Parathyroid adenoma (tissue), 2 donors: ENCODE measurements at regions not wholly inside any gene's neighbourhood (a gene's known extent, or its start where the extent isn't known, plus 50 kb on each side); places are given as distances from the start of the nearest gene placed in this dataset.
"Not testable (repeated sequence)": the region's sequence is repeated elsewhere in the genome, so short reads cannot be mapped to it uniquely, and the experiment has no call there.

Source experiments
- H2AFZ ChIP-seq: fragments of 300-600 bp; sonication (generic); one replicate; pipeline ENCODE4 v1.7.0; 2017; ENCODE audit warnings: antibody characterized with exemption, mild to moderate bottlenecking
- H3K27ac ChIP-seq: fragments of 300-600 bp; sonication (generic); one replicate; pipeline ENCODE4 v1.7.0; 2017
- H3K27me3 ChIP-seq: fragments of 300-600 bp; sonication (generic); one replicate; pipeline ENCODE4 v1.7.0; 2017; ENCODE audit warnings: low read length; ENCODE audit not compliant: control insufficient read depth, insufficient read depth
- H3K36me3 ChIP-seq: fragments of 300-600 bp; sonication (generic); one replicate; pipeline ENCODE4 v1.7.0; 2017; ENCODE audit warnings: low read length; ENCODE audit not compliant: control insufficient read depth, insufficient read depth
- H3K4me1 ChIP-seq: fragments of 300-600 bp; sonication (generic); one replicate; pipeline ENCODE4 v1.7.0; 2017; ENCODE audit warnings: control low read depth
- H3K4me2 ChIP-seq: fragments of 300-600 bp; sonication (generic); one replicate; pipeline ENCODE4 v1.7.0; 2017; ENCODE audit warnings: low read length
- H3K4me3 ChIP-seq: fragments of 300-600 bp; sonication (generic); one replicate; pipeline ENCODE4 v1.7.0; 2017; ENCODE audit warnings: low read depth, low read length
- H3K79me2 ChIP-seq: fragments of 300-600 bp; sonication (generic); one replicate; pipeline ENCODE4 v1.7.0; 2017; ENCODE audit warnings: control low read depth
- H3K9ac ChIP-seq: fragments of 300-600 bp; sonication (generic); one replicate; pipeline ENCODE4 v1.7.0; 2017; ENCODE audit warnings: mild to moderate bottlenecking
- H3K9me3 ChIP-seq: fragments of 300-600 bp; sonication (generic); one replicate; pipeline ENCODE4 v1.7.0; 2017; ENCODE audit warnings: low read length; ENCODE audit not compliant: control insufficient read depth
- CTCF ChIP-seq: fragments of 300-600 bp; sonication (generic); IDR thresholded peaks from one replicate; pipeline ENCODE4 v1.7.0; 2017; ENCODE audit warnings: antibody characterized with exemption, mild to moderate bottlenecking
- donor health status: primary hyperparathyroidism.

- H3K4me1 ChIP-seq, result no peaks in the 10 kb centered on the region
- H3K4me3 ChIP-seq, result no peak overlapping the region
- H3K9me3 ChIP-seq, result no peaks in the 10 kb centered on the region
- no peak overlapping the region for H3K9ac ChIP-seq
- H3K4me2 ChIP-seq, result no peak overlapping the region
- H2AFZ ChIP-seq, result no peak overlapping the region
- H3K36me3 ChIP-seq, result no peaks in the 10 kb centered on the region
- no peak for TF ChIP-seq CTCF
- no peak overlapping the region for H3K27ac ChIP-seq
- no peaks in the 10 kb centered on the region for H3K27me3 ChIP-seq
- no peaks in the 10 kb centered on the region for H3K79me2 ChIP-seq
Observed at GRCh38 chr2:186181625-186182024, 304.4 kb upstream of the ZC3H15 start.

- H3K36me3 ChIP-seq, H3K79me2 ChIP-seq, H3K4me2 ChIP-seq, H3K4me3 ChIP-seq, H2AFZ ChIP-seq, H3K27me3 ChIP-seq, H3K9ac ChIP-seq, H3K9me3 ChIP-seq, H3K27ac ChIP-seq, H3K4me1 ChIP-seq: not testable (repeated sequence)
Observed at GRCh38 chr2:186182366-186182765, 303.7 kb upstream of the ZC3H15 start.

- H3K4me1 ChIP-seq, result no peaks in the 10 kb centered on the region
- H3K9ac ChIP-seq, result no peak overlapping the region
- H3K27ac ChIP-seq, result no peak overlapping the region
- H3K36me3 ChIP-seq, result no peaks in the 10 kb centered on the region
- H3K79me2 ChIP-seq, result no peaks in the 10 kb centered on the region
- no peak overlapping the region for H3K4me2 ChIP-seq
- no peak overlapping the region for H3K4me3 ChIP-seq
- no peaks in the 10 kb centered on the region for H3K9me3 ChIP-seq
- H3K27me3 ChIP-seq, result no peaks in the 10 kb centered on the region
- no peak overlapping the region for H2AFZ ChIP-seq
- no peak for TF ChIP-seq CTCF
Observed at GRCh38 chr2:186183406-186183805, 302.7 kb upstream of the ZC3H15 start.

GRCh38 chr2:186187854-186188253, 298.2 kb upstream of the ZC3H15 start:
- no peaks in the 10 kb centered on the region for H3K27me3 ChIP-seq
- no peak overlapping the region for H3K9ac ChIP-seq
- TF ChIP-seq CTCF, result no peak
- no peak overlapping the region for H3K27ac ChIP-seq
- H3K4me3 ChIP-seq, result no peak overlapping the region
- H3K4me1 ChIP-seq, result peaks cover under 1% of the 10 kb centered on the region
- H2AFZ ChIP-seq, result no peak overlapping the region
- no peaks in the 10 kb centered on the region for H3K9me3 ChIP-seq
- H3K36me3 ChIP-seq, result no peaks in the 10 kb centered on the region
- H3K79me2 ChIP-seq, result no peaks in the 10 kb centered on the region
- H3K4me2 ChIP-seq, result no peak overlapping the region

GRCh38 chr2:186189816-186190215, 296.2 kb upstream of the ZC3H15 start:
- no peak overlapping the region for H3K4me2 ChIP-seq
- H3K27me3 ChIP-seq, result no peaks in the 10 kb centered on the region
- no peak for TF ChIP-seq CTCF
- no peak overlapping the region for H3K27ac ChIP-seq
- peaks cover 2% of the 10 kb centered on the region for H3K4me1 ChIP-seq
- H3K4me3 ChIP-seq, result no peak overlapping the region
- no peaks in the 10 kb centered on the region for H3K36me3 ChIP-seq
- no peak overlapping the region for H3K9ac ChIP-seq
- H3K9me3 ChIP-seq, result no peaks in the 10 kb centered on the region
- H2AFZ ChIP-seq, result no peak overlapping the region
- H3K79me2 ChIP-seq, result no peaks in the 10 kb centered on the region
